NT2/D1 (cell line): ENCODE measurements at regions not wholly inside any gene's neighbourhood (a gene's known extent, or its start where the extent isn't known, plus 50 kb on each side); places are given as distances from the start of the nearest gene placed in this dataset.

Experiments
- SUZ12 ChIP-seq: IDR thresholded peaks from 2 replicates; pipeline ENCODE4 v1.6.1; 2011; ENCODE audit not compliant: insufficient read length, insufficient read depth; ENCODE audit errors: extremely low read depth
- YY1 ChIP-seq: IDR thresholded peaks from 2 replicates; pipeline ENCODE4 v1.6.1; 2011; ENCODE audit not compliant: insufficient read length, insufficient read depth
- ZNF274 ChIP-seq: IDR thresholded peaks from 2 replicates; pipeline ENCODE4 v1.6.1; 2011; ENCODE audit warnings: mild to moderate bottlenecking, low read depth, low read length

GRCh38 chr3:23106666-23107065, 96.5 kb upstream of the UBE2E2 start:
- TF ChIP-seq SUZ12 (no peak), YY1 (no peak), ZNF274 (no peak)
